Epithelial cell of prostate (primary cell): ENCODE measurements at regions not wholly inside any gene's neighbourhood (a gene's known extent, or its start where the extent isn't known, plus 50 kb on each side); places are given as distances from the start of the nearest gene placed in this dataset.

Experiments used
- DNase-seq: peaks from one replicate; pipeline ENCODE4 v3.0.0-alpha.2; 2011; ENCODE audit warnings: low read depth, low spot score
- H3K27ac ChIP-seq: fragments of 450-650 bp; 2 replicates; pipeline ENCODE4 v1.5.1; 2017; ENCODE audit warnings: mild to moderate bottlenecking

DNA sequence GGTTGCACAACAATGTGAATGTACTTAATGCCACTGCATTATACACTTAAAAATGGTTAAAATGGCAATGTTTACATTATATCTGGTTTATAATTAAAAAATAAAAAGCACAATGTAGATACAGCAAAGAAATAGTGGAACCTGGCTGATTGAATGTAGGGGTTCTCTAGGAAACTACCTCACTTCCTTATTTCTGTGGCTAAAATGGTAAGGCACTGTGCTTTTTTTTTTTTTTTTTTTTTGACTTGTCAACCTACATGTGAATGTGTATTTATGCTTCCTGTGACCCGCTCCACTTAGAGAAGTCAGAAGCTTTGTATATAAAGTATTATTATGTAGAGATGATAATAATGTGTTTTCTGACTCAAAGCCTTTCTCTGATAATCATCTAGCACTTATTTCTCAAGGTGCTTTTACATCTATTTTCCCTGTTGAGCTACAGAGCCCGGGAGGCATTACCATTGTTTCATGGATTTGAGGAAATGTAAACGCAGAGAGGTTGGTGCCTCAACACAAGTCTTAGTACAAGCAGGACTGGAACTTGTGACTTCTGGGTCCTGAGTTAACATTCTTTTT, 55.0 kb downstream of the SOX4 start:
- H3K27ac ChIP-seq = no peak overlapping the region
- DNase-seq = no peak

DNA sequence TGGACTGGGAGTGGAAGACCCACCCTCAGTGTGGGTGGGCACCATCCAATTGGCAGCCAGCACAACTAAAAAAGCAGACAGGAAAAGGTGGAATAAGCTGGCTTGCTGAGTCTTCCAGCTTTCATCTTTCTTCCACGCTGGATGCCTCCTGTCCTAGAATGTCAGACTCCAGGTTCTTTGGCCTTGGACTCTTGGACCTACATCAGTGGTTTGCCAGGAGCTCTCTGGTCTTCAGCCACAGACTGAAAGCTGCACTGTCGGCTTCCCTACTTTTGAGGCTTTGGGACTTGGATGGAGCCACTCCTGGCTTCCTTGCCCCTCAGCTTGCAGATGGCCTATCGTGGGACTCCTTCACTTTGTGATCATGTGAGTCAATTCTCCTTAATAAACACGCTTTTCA, 59.8 kb downstream of the SOX4 start:
- no peak for DNase-seq
- no peak overlapping the region for H3K27ac ChIP-seq

DNA sequence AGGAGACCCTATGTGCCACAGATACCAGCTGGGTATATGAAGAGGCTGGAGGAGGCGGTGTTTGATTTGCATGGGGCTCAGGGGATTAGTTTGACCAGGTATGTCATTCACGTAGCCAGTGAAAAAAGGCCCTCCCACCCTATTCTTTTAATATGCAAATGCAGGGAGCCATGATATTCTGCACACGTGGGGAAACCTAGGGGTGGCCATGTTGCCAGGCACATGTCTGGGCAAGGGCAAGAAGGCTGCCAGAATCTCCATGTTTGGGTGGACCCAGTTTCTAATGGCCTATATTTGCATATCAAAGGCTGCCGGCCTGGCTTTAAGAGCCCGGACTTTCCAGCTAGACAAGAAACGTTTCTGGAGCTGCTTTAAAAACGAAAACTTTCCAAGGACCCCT, 60.4 kb downstream of the SOX4 start:
- H3K27ac ChIP-seq = no peak overlapping the region
- DNase-seq = no peak

DNA sequence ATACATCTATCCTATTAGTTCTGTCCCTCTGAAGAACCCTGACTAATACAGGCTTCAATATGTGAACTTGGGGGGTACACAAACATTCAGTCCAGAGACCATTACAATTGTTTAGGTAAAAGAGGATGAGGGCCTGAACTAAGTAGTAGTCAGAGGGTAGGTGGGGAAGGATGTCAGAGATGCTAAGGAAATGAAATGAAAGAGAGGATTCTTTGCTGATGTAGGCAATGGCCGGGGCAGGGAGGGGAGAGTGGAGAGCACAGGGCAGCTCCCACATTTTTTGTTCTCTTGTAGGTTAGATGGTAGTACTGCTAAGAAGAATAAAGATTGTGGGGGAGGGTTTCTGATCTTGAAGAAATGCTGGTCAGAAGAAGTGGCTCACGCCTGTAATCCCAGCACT, 60.8 kb downstream of the SOX4 start:
- DNase-seq = no peak

DNA sequence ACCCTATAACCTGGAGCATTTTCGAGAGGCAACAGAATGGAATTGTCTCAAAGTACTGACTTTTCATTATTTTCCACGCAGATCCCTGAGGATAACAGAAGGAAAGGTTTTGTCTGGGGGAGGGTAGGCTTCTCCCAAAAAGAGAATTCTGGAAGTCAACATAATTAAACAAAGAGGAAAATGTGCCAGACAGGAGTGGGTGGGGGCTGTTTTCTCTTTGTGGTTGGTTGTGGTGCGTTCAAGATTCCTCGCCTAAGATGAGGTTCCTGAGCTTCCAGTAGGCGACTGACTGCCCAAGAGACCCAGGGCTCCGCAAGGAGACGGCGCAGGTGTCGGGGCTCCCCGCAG, 70.4 kb downstream of the SOX4 start:
- H3K27ac ChIP-seq = no peak overlapping the region
- DNase-seq = no peak

More for the DNA sequence above, 60.8 kb downstream of the SOX4 start:
- no peak overlapping the region for H3K27ac ChIP-seq

DNA sequence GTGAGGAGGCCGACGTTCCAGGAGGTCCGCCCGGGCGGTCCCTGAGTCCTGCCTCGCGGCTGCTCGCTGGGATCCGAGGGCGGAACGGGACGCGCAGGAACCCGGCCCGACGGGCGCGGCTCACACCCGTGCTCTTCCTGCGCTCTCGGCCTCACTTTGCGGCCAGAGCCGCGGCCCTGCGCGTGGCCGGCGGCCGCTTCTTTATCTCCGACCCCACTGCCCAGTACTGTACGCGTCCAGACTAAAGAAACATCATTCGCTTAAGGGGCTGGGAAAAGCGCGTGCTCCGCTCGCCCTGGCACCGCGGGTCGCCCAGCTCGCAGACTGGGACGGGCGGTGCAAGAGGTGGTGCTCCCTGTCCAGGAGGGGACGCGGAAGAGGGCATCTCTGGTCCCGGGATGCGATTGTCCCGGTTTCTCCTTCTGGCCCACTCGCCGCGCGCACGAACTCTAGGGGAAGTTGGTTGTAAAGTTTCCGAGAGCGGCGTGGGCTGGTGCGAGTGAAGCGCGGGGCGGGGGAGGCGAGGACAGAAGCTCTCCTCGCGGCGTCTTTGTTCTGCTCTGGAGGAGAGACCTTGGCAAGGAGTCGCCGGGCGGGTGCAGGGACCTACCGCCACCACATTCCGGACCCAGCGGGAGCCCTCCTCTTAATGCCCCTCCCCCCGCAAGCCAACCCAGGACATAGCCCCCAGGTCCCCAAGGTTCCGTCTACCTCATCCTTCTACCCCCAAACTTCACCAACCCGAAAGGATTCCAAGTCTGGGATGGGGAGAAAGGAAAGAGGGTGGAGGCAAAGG, 71.0 kb downstream of the SOX4 start:
- DNase-seq = no peak
- no peak overlapping the region for H3K27ac ChIP-seq

DNA sequence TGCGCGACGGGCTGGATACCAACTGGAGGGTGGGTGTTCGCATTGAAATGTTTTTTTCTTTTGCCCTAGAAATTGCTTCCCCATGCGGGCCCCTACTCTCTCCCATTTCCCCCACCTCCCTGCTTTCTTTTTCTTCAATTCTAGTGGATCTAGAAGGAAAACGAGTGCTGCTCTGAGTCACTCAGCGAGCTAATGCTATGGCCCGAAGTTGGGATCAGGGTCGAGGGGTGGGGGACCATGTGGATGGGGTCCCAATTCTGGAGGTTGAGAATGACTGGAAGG, 71.5 kb downstream of the SOX4 start:
- H3K27ac ChIP-seq = no peak overlapping the region
- DNase-seq = no peak

DNA sequence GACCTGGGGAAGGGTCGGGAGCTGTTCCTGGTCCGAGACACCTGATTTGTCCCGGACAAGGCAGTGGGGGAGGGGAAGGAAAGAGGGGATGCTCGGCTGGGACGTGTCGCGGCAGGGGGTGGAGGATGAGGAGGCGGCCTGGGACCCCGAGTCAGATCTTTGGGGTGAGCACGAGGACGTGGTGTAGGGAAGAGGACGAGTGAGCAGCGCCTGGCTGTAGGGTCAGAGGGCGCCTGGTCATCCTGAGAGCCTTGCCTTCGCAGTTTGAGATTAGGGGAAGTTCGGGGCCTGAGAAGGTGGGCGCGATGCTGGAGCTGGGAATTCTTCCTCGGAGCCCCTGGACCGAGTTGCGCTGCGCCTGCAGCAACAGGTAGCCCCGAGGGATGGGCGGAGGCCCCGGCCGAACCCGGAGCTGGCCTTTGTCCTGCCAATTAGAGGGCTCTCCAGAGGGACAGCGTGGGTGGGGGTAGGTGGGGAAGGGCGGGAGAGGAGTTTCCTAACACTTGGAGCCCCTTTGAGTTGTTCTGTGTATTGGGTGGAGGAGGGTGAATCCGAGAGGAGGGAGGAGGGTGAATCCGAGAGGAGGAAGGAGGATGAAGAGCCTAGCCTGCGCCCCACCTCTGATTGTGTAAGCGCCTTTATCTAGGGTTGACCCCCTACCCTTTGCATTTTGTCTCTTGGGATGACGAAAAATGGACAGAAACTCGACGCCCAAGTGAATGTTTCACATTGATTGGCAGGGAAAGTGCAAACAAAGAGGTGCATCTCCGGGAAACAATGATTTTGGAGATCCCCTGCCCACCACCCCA, 72.0 kb downstream of the SOX4 start:
- no peak overlapping the region for H3K27ac ChIP-seq
- no peak for DNase-seq

DNA sequence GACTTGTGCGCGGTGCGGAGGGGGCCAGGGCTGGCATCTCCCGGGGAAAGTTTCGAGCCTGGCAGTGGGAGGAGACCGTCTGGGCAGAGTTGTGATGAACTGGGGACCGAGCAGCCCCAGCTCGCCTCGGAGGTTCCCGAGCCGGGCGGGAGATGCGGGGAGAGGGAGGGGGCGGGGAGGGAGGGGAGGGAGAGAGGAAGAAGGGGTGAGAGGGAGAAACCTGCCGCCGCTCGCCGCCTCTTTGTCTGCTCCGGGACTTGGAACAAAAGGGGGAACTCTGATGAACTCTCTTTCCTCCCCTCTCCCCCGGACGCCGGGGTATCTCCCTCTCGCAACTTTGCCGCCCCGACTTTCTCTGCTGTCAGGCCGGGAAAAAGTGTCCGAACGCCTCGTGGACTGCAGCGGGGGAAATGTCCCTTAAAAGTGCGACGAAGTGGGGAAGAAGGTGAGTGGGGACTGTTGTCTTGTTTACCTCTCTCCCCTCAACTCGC, 72.7 kb downstream of the SOX4 start:
- no peak overlapping the region for H3K27ac ChIP-seq
- no peak for DNase-seq

DNA sequence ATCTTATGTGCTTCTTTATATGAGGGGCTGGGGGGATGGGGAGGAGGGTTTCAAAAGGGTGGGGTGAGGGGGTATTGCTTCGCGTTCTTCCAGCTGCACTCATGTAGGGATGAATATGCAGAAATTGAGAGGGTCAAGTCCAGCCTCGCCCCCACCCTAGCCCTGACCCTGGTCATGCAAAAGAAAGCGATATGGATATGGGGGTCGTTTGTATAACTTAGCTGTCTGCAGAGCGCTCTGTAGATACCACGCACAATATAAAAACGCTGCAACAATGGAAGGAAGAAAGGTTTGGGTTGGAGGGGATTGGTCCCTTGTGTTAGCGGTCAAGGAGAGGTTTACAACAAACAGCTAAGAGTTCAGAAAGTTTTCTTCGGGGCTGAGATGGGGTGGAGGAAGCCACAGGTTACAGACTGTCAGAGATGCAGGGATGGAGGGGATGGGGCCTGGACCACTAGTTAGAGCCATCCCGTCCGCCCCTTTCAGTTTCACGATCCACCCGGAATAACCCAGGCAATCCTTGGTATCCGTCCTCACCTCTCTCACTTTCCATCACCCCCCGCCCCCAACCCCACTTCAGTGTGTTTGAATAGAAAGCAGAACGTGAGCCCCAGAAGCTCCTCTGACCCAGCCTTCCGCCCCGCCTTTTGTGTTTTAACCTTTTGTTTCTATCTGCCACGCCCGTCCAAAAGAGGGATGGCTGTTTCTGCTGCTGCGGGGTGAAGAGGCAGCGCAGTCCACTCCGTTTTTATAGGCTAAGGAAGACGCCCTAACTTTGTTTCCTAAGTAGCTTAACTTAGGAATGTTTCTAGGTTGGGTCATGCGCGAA, 73.5 kb downstream of the SOX4 start:
- DNase-seq = no peak
- H3K27ac ChIP-seq = no peak overlapping the region

DNA sequence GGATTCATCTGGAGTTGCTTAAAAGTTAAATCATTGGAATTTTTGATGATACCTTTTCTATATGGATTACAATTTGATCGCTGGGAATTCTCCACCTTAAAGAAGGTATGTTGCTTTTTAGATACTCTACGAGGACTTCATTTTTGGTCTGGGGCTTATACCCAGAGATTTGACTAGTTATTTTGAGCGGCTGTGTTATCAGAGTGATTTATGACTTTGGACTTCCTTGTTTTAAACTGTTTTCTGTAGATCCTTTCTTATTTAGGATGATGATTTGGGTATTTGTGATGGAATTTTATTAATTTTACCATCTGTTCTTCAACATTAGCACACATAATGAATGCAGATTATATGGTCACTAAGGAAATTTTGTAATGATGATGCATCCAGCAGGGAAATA, 75.2 kb downstream of the SOX4 start:
- no peak overlapping the region for H3K27ac ChIP-seq
- DNase-seq = no peak

DNA sequence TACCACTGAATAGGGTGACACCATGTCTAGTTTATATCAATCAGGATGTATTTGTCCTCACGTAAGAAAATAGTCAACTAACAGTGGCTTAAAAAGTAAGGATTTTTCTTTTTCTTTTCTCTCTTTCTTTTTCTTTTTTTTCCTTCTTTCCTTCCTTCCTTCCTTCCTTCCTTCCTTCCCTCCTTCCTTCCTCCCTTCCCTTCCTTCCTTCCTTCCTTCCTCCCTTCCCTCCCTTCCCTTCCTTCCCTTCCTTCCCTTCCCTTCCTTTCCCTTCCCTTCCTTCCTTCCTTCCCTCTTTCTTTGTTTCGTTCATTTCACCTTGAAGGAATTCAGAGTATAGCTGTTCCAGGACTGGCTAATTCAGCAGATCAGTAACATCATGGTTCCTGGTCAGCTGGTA, 83.2 kb downstream of the SOX4 start:
- no peak for DNase-seq
- no peak overlapping the region for H3K27ac ChIP-seq

DNA sequence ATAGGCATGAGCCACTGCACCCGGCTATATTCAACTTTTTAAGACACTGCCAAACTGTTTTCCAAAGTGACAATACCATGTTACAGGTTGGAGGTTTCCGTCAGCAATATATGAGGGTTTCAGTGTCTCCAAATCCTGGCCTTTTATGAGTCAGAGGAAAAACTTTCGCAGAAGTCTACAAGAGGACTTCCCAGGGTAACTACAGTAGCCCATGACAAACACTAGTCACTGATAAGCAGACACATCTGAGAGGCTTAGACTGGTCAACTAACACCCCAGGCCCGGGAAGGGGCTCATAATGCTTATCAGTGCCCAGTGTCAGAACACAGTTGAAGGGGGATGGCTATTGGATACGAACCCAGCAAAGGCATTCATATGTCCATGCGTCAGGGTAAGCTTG, 85.4 kb downstream of the SOX4 start:
- DNase-seq = no peak

DNA sequence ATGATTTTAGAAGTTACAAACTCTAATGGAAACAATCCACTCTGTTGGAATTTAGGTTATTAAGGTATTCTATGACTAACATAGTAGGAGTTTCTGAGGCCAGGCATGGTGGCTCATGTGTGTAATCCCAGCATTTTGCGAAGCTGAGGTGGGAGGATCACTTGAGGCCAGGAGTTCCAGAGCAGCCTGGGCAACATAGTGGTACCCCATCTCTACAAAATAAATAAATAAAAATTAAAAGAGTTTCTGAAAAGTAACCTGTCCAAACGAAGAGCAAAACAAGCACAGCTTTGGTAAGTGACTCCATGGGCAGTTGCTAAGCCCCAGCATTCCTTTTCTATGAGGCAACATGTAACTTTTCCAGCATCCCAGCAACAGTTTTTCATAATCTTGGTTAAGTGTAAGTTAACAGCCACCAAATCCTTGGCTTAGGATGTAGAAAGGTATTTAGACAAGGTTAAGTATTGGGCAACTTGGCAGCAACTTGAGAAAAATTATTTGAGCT, 86.3 kb downstream of the SOX4 start:
- H3K27ac ChIP-seq = peak overlapping the region; percentile 42
- peak; percentile 16 for DNase-seq

More for the DNA sequence above, 85.4 kb downstream of the SOX4 start:
- no peak overlapping the region for H3K27ac ChIP-seq

DNA sequence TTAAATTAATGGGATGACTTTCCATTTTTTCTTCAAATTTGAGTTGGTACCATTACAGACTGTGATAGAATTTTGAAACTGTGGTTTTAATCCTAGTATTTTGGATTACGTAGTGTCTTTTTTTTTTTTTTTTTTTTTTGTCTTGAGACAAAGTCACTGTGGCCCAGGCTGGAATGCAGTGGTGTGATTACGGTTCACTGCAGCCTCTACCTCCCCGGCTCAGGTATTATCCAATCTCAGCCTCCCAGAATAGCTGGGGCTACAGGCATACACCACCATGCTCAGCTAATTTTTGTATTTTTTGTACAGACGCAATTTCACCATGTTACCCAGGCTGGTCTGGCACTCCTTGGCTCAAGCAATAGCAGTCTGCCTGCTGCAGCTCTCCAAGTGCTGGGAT, 87.1 kb downstream of the SOX4 start:
- H3K27ac ChIP-seq = no peak overlapping the region
- DNase-seq = no peak

DNA sequence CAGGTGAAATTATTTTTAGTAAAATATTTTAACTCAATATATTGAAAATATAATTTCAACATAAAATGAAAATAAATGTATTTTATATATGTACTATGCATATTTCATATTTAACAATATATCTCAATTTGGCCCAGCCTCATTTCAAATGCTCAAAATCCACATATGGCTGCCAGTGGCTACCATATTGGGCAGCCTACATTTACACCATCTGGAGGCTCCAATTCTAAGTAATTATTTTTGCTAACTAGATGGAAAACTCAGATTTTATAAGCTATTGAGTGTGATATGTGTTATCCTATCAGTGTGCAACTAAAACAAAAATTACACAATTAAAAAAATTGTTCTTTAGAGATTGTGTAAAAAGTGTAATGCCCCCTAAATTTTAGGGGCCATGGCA, 96.9 kb downstream of the SOX4 start:
- DNase-seq = no peak
- no peak overlapping the region for H3K27ac ChIP-seq

DNA sequence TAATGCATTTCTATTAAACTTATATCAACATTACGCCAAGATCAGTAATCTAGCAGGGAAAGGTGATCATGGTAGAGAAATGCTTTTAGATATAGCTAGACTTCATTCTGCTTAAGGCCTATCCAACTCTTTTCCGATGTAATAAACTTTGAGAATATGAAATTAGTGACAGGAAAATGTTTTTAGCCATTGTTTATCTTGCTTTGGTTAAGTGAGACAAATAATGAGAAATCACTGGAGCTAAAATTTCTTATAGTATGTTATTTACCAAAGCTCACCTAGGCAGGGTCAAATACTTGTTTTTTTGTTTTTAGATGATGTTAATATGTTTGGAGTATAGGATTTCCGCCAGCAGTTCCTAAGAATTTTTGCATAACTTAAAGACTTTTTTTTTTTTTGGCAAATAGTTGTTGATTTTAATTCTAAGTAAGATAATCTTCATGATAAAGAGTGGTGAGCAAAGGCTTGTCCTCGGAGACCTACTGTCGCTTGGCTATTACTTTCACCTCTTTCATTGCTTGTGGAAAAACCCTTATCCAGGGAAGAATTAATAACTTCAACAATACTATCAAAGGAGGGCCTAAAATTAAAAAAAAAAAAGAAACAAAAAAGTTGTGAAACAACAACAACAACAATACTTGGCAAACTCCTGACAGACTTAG, 98.3 kb downstream of the SOX4 start:
- DNase-seq = no peak
- no peak overlapping the region for H3K27ac ChIP-seq

DNA sequence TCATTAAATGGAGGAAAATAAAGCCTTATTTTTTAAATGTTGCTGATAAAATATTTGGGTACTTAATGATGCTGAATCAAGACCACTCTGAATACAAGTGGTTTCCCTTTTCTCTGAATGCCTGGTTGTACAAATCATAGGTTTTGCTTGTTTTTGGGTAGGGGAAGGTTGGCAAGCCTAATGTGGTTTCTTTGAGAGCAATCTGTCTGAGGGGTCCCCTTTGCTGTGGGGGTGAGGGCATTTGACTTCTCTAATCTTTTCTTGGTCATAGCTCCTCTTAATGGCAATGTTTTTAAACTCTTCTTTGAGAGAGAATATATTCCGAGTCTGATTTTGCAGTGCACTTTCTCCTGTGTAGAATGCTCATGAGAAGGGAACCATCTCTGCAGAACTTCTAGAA, 99.2 kb downstream of the SOX4 start:
- DNase-seq = no peak
- no peak overlapping the region for H3K27ac ChIP-seq

DNA sequence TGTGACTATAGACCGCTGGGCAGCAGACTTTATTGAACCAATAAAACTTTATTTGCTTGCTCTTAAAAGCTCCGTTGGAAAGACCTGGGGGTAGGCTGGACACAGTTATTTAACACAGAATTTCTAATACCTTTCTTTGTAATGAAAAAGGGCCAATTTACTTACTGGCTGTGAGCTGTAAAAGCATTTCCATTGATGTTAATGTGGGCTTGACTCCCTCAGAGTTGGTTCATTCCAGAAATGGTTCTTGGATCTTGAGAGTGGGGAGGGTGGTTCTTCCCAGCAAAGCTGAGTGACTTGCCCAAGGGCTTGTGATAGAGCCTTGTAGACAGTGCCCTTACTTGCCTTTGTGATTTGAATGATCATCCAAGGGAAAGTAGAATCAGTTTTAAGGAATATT, 100.6 kb downstream of the SOX4 start:
- no peak for DNase-seq
- no peak overlapping the region for H3K27ac ChIP-seq
